Suppressor macrophage treated with lipopolysaccharide for 1 hour (primary cell): ENCODE measurements at regions not wholly inside any gene's neighbourhood (a gene's known extent, or its start where the extent isn't known, plus 50 kb on each side); places are given as distances from the start of the nearest gene placed in this dataset.
"Not testable (repeated sequence)": the region's sequence is repeated elsewhere in the genome, so short reads cannot be mapped to it uniquely, and the experiment has no call there.

Experiments used
- DNase-seq, 3 donors: peaks; one replicate each; pipeline ENCODE4 v3.0.0-alpha.2; 2020 to 2022

- DNase-seq: no peak
Observed at GRCh38 chr15:23983500-23984259, 296.6 kb upstream of the NDN start.

- no peak for DNase-seq
Observed at GRCh38 chr15:23994273-23994672, 307.2 kb upstream of the NDN start.

GRCh38 chr15:23998056-23998455 lies 311.0 kb upstream of the NDN start:
- DNase-seq: no peak

- no peak for DNase-seq
Observed at GRCh38 chr15:24008476-24008875, 321.4 kb upstream of the NDN start.

- DNase-seq: no peak
Observed at GRCh38 chr15:24017470-24017869, 330.4 kb upstream of the NDN start.

- DNase-seq: no peak
Observed at GRCh38 chr15:24039683-24040082, 352.6 kb upstream of the NDN start.

- DNase-seq: no peak
Observed at GRCh38 chr15:24054547-24055245, 367.6 kb upstream of the NDN start.

GRCh38 chr15:24067733-24068501 lies 380.8 kb upstream of the NDN start:
- DNase-seq: no peak

GRCh38 chr15:24075420-24076089 lies 388.4 kb upstream of the NDN start:
- no peak for DNase-seq

- DNase-seq: no peak
Observed at GRCh38 chr15:24076090-24076784, 389.1 kb upstream of the NDN start.

- DNase-seq: no peak
Observed at GRCh38 chr15:24078310-24079029, 391.4 kb upstream of the NDN start.

GRCh38 chr15:24088941-24089340 lies 401.8 kb upstream of the NDN start:
- not testable (repeated sequence) for DNase-seq

- not testable (repeated sequence) for DNase-seq
Observed at GRCh38 chr15:24101503-24101902, 414.4 kb upstream of the NDN start.

GRCh38 chr15:24107524-24107923 lies 420.4 kb upstream of the NDN start:
- not testable (repeated sequence) for DNase-seq

- DNase-seq: not testable (repeated sequence)
Observed at GRCh38 chr15:24107948-24108347, 420.8 kb upstream of the NDN start.

GRCh38 chr15:24108349-24108748 lies 421.2 kb upstream of the NDN start:
- not testable (repeated sequence) for DNase-seq

- DNase-seq: not testable (repeated sequence)
Observed at GRCh38 chr15:24139622-24140021, 452.5 kb upstream of the NDN start.

- not testable (repeated sequence) for DNase-seq
Observed at GRCh38 chr15:24145070-24145469, 458.0 kb upstream of the NDN start.

GRCh38 chr15:24146251-24146650 lies 459.1 kb upstream of the NDN start:
- no peak for DNase-seq

- DNase-seq: no peak
Observed at GRCh38 chr15:24150542-24150941, 463.4 kb upstream of the NDN start.

GRCh38 chr15:24158306-24158705 lies 471.2 kb upstream of the NDN start:
- DNase-seq: not testable (repeated sequence)

GRCh38 chr15:24165512-24165911 lies 478.4 kb upstream of the NDN start:
- DNase-seq: not testable (repeated sequence)
